ENCODE measurements at regions not wholly inside any gene's neighbourhood (a gene's known extent, or its start where the extent isn't known, plus 50 kb on each side); places are given as distances from the start of the nearest gene placed in this dataset.
"Not testable (repeated sequence)": the region's sequence is repeated elsewhere in the genome, so short reads cannot be mapped to it uniquely, and the experiment has no call there.

GRCh38 chr4:170818786-170819185 is 729.0 kb upstream of the AADAT start:
- no peak for DNase-seq (ENCODE audit: low read depth)
- no peak overlapping the region for H3K4me3 ChIP-seq (ENCODE audit: low read length)
- no peak for TF ChIP-seq CTCF (conservative IDR thresholded peaks at IDR 0.05; ENCODE audit: low read depth, low read length)

DNA sequence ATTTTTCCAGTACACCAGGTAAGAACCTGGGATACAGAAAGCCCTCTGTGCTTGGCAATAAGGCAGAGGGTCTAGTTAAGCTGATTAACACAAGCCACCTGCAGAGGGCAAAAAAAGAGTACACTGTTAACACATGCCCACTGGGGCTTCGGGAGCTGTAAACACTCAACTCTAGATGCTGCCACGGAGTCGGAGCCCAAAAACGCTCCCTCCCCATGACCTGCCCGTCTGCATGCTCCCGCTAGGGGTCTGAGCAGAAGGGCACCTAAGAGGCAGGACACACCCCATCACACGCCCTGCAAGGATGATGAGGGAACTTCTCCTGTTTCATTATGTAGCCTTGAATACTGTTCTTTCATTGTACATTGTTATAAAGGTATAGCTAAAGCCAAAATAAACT is 715.6 kb upstream of the AADAT start:
- no peak for TF ChIP-seq CTCF (conservative IDR thresholded peaks at IDR 0.05; ENCODE audit: low read depth, low read length)
- no peak overlapping the region for H3K4me3 ChIP-seq (ENCODE audit: low read length)
- DNase-seq (ENCODE audit: low read depth): no peak

GRCh38 chr4:170804930-170805329 is 715.2 kb upstream of the AADAT start:
- no peak overlapping the region for H3K4me3 ChIP-seq (ENCODE audit: low read length)
- TF ChIP-seq CTCF (conservative IDR thresholded peaks at IDR 0.05; ENCODE audit: low read depth, low read length): no peak
- DNase-seq (ENCODE audit: low read depth): no peak

GRCh38 chr4:170803492-170803891 is 713.7 kb upstream of the AADAT start:
- TF ChIP-seq CTCF (conservative IDR thresholded peaks at IDR 0.05; ENCODE audit: low read depth, low read length): no peak
- no peak overlapping the region for H3K4me3 ChIP-seq (ENCODE audit: low read length)
- no peak for DNase-seq (ENCODE audit: low read depth)

DNA sequence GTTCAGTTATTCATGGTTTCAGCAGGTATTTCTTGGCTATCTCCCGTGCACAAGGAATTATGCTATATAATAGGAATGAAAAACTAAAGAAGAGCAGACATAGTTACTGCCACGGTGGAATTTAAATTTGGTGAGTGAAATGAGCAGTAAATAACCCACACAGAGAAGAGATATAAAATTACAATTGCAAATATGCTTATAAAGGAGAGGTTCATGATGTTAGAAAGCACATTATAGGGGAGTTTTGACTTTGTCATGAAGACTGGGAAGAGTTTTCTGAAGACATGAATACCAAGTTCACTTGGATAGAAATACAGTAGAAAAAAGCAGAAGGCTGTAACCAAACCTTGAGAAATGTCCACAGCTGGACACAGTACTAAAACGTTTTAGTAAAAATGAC is 712.0 kb upstream of the AADAT start:
- TF ChIP-seq CTCF (conservative IDR thresholded peaks at IDR 0.05; ENCODE audit: low read depth, low read length): no peak
- no peak for DNase-seq (ENCODE audit: low read depth)
- no peak overlapping the region for H3K4me3 ChIP-seq (ENCODE audit: low read length)

- no peak for DNase-seq (ENCODE audit: low read depth)
- TF ChIP-seq CTCF (conservative IDR thresholded peaks at IDR 0.05; ENCODE audit: low read depth, low read length): no peak
- no peak overlapping the region for H3K4me3 ChIP-seq (ENCODE audit: low read length)
Observed at GRCh38 chr4:170794525-170794924, 704.8 kb upstream of the AADAT start.

DNA sequence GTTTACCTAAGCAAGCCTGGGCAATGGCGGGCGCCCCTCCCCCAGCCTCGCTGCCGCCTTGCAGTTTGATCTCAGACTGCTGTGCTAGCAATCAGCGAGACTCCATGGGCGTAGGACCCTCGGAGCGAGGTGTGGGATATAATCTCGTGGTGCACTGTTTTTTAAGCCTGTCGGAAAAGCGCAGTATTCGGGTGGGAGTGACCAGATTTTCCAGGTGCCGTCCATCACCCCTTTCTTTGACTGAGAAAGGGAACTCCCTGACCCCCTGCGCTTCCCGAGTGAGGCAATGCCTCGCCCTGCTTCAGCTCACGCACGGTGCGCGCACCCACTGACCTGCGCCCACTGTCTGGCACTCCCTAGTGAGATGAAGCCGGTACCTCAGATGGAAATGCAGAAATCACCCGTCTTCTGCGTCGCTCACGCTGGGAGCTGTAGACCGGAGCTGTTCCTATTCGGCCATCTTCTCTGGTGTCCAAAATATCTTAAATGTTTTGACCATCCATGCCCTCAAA is 698.8 kb upstream of the AADAT start:
- not testable (repeated sequence) for DNase-seq (ENCODE audit: low read depth); H3K4me3 ChIP-seq (ENCODE audit: low read length)

GRCh38 chr4:170777663-170778062 is 687.9 kb upstream of the AADAT start:
- TF ChIP-seq CTCF (conservative IDR thresholded peaks at IDR 0.05; ENCODE audit: low read depth, low read length): no peak
- H3K4me3 ChIP-seq (ENCODE audit: low read length): no peak overlapping the region

More at GRCh38 chr4:170777663-170778062, 687.9 kb upstream of the AADAT start:
- no peak for DNase-seq (ENCODE audit: low read depth)

Measured in retinal pigment epithelial cell (primary cell).